Endothelial cell of umbilical vein (primary cell): ENCODE measurements at regions not wholly inside any gene's neighbourhood (a gene's known extent, or its start where the extent isn't known, plus 50 kb on each side); places are given as distances from the start of the nearest gene placed in this dataset.

ENCODE experiments used
- BruUV-seq: library from RNA; stranded (reverse); fragments of 400-500 nt; replicated peaks from 2 replicates; lab custom pipeline; 2021; lab: Mats Ljungman, UMichigan
- CTCF ChIA-PET: fragments of 300-600, 350-600 bp; sonication (Branson Sonifier 250); formaldehyde crosslinking; loops from one replicate; lab custom pipeline; 2021; ENCODE audit warnings: antibody characterized with exemption, inconsistent platforms; lab: Charles Lee
- POLR2A ChIA-PET: fragments of 300-600, 350-600 bp; sonication (Branson Sonifier 250); formaldehyde crosslinking; loops from one replicate; lab custom pipeline; 2021; ENCODE audit warnings: antibody characterized with exemption, inconsistent platforms; lab: Charles Lee
- DNase-seq: peaks from one replicate; pipeline ENCODE4 v3.0.0-alpha.2; 2011; ENCODE audit warnings: low read depth, low spot score
- FAIRE-seq: peaks from 2 replicates; lab custom pipeline; 2011; peaks lifted over from hg19 to GRCh38; lab: Jason Lieb, UNC
- H2AFZ ChIP-seq: 2 replicates; pipeline ENCODE4 v1.6.0; 2012; ENCODE audit warnings: low read depth, low read length, control low read depth, inconsistent platforms
- H3K27ac ChIP-seq: 2 replicates; pipeline ENCODE4 v1.5.1; 2011; ENCODE audit warnings: low read depth, mild to moderate bottlenecking, control low read depth, low read length, moderate library complexity; ENCODE audit not compliant: insufficient read depth
- H3K27me3 ChIP-seq, 2 experiments: 2 replicates each; pipeline versions ENCODE4 v1.6.0 to v1.6.1; 2011; ENCODE audit warnings: low read length in 2 of 2, mixed read lengths in 1 of 2; ENCODE audit not compliant: control insufficient read depth in 2 of 2, insufficient read depth in 2 of 2
- H3K36me3 ChIP-seq, 2 experiments: 2 replicates in 1 of 2; 3 replicates in 1 of 2; pipeline ENCODE4 v1.5.1; 2011; ENCODE audit warnings: low read length in 2 of 2, mild to moderate bottlenecking in 1 of 2, moderate library complexity in 1 of 2; ENCODE audit not compliant: control insufficient read depth in 2 of 2, insufficient read depth in 2 of 2; ENCODE audit errors: extremely low read depth in 1 of 2
- H3K4me1 ChIP-seq: 3 replicates; pipeline ENCODE4 v1.5.1; 2011; ENCODE audit warnings: mild to moderate bottlenecking, low read length; ENCODE audit not compliant: control insufficient read depth, insufficient read depth; ENCODE audit errors: extremely low read depth
- H3K4me2 ChIP-seq: 2 replicates; pipeline ENCODE4 v1.6.1; 2011; ENCODE audit warnings: low read length, control low read depth, mixed read lengths; ENCODE audit not compliant: insufficient read depth
- H3K4me3 ChIP-seq, 3 experiments: fragments of 200-600 bp in 1 of 3; sonication (generic), shearing (Covaris generic) in 1 of 3; replicated peaks in 1 of 3; 2 replicates each; pipeline ENCODE4 v1.5.1; 2011 to 2016; ENCODE audit warnings: control low read depth in 3 of 3, low read length in 3 of 3, mild to moderate bottlenecking in 2 of 3, inconsistent platforms in 1 of 3, low read depth in 1 of 3, moderate library complexity in 1 of 3; ENCODE audit not compliant: insufficient read depth in 1 of 3
- H3K79me2 ChIP-seq: 2 replicates; pipeline ENCODE4 v1.6.0; 2012; ENCODE audit warnings: low read length, inconsistent platforms; ENCODE audit not compliant: control insufficient read depth, insufficient read depth
- H3K9ac ChIP-seq: replicated peaks from 2 replicates; pipeline ENCODE3; 2011; ENCODE audit warnings: low read length, control low read depth; ENCODE audit not compliant: insufficient read depth; ENCODE audit errors: extremely low read depth
- H3K9me1 ChIP-seq: replicated peaks from 3 replicates; pipeline ENCODE4 v1.6.0; 2011; ENCODE audit warnings: mild to moderate bottlenecking, low read length; ENCODE audit not compliant: control insufficient read depth, insufficient read depth; ENCODE audit errors: extremely low read depth
- H3K9me3 ChIP-seq: replicated peaks from 2 replicates; pipeline ENCODE4 v1.5.1; 2012; ENCODE audit warnings: low read length, inconsistent platforms; ENCODE audit not compliant: control insufficient read depth, insufficient read depth
- H4K20me1 ChIP-seq: replicated peaks from 2 replicates; pipeline ENCODE3; 2011; ENCODE audit warnings: mild to moderate bottlenecking, low read length; ENCODE audit not compliant: control insufficient read depth, insufficient read depth; ENCODE audit errors: extremely low read depth
- CTCF ChIP-seq, 2 donors: IDR thresholded peaks; 1 replicate in 1 of 2; 2 replicates in 1 of 2; pipeline ENCODE4 v1.5.1; 2011; ENCODE audit warnings: low read length in 2 of 2, mild to moderate bottlenecking in 2 of 2, moderate library complexity in 2 of 2, control low read depth in 1 of 2, inconsistent platforms in 1 of 2, low read depth in 1 of 2; ENCODE audit not compliant: insufficient read depth in 1 of 2; ENCODE audit errors: extremely low read depth in 1 of 2
- EZH2 ChIP-seq: IDR thresholded peaks from 2 replicates; pipeline ENCODE4 v1.6.1; 2012; ENCODE audit warnings: borderline replicate concordance, low read depth, mild to moderate bottlenecking, moderate library complexity, low read length, inconsistent platforms; ENCODE audit not compliant: severe bottlenecking
- FOS ChIP-seq: IDR thresholded peaks from 2 replicates; pipeline ENCODE4 v1.6.1; 2011; ENCODE audit warnings: mild to moderate bottlenecking, low read length, moderate library complexity, borderline replicate concordance; ENCODE audit not compliant: insufficient read depth
- GATA2 ChIP-seq: IDR thresholded peaks from 2 replicates; pipeline ENCODE4 v1.7.0; 2011; ENCODE audit warnings: low read depth, mild to moderate bottlenecking, moderate library complexity, mixed read lengths, low read length; ENCODE audit not compliant: insufficient read length, insufficient read depth
- JUN ChIP-seq: IDR thresholded peaks from 2 replicates; pipeline ENCODE4 v1.6.1; 2011; ENCODE audit warnings: borderline replicate concordance, low read depth; ENCODE audit not compliant: insufficient read length, insufficient read depth
- MAX ChIP-seq: IDR thresholded peaks from 2 replicates; pipeline ENCODE4 v1.6.1; 2011; ENCODE audit not compliant: insufficient read depth, insufficient read length
- MYC ChIP-seq: IDR thresholded peaks from one replicate; pipeline ENCODE4 v1.6.1; 2011; ENCODE audit warnings: mild to moderate bottlenecking, low read depth, low read length
- POLR2A ChIP-seq: IDR thresholded peaks from 2 replicates; pipeline ENCODE4 v1.6.1; 2012; ENCODE audit warnings: low read depth, mild to moderate bottlenecking, control low read depth, low read length
- POLR2AphosphoS5 ChIP-seq: IDR thresholded peaks from 2 replicates; pipeline ENCODE4 v1.6.1; 2012; ENCODE audit warnings: low read depth, mild to moderate bottlenecking, control low read depth, low read length, moderate library complexity; ENCODE audit not compliant: insufficient read depth
- dilution Hi-C: fragments of 300-500 bp; cut with MboI; formaldehyde crosslinking; loops from one replicate; pipeline ENCODE4 v1.15.0; 2019; ENCODE audit warnings: low sequenced_read_pairs; ENCODE audit not compliant: extremely low pct_ligation_motif_present
- intact Hi-C: fragments of 100-400 bp; cut with micrococcal nuclease; formaldehyde crosslinking; loops from one replicate; pipeline ENCODE4 v1.10.0; 2022

- Histone ChIP-seq H3K9me3 (no peaks in the 10 kb centered on the region), H3K27me3 (peaks cover 0 to 2% of the 10 kb centered on the region in 2 experiments), H3K79me2 (no peaks in the 10 kb centered on the region), H3K4me3 (no peak overlapping the region), H2AFZ (no peak overlapping the region), H3K4me2 (no peak overlapping the region), H3K4me1 (no peaks in the 10 kb centered on the region), H4K20me1 (no peaks in the 10 kb centered on the region), H3K27ac (no peak overlapping the region), H3K9me1 (no peaks in the 10 kb centered on the region), H3K9ac (no peak overlapping the region), H3K36me3 (no peaks in the 10 kb centered on the region)
- DNase-seq (no peak), FAIRE-seq (no peak)
- POLR2A ChIA-PET, result no interaction called here
- intact Hi-C loops, result no loop called here
- TF ChIP-seq EZH2 (no peak), JUN (no peak)
- CTCF ChIA-PET, result interaction anchor here (1.2 to 1.4 kb wide), 2 partner anchors 94 to 181 kb away, joined by 3 to 4 read pairs; no protein-coding TSS in a partner anchor
- no TSS peak for BruUV-seq
- dilution Hi-C loops, result no loop called here
These were observed 283.5 kb upstream of the TANK start for GRCh38 chr2:160876765-160877164.

- H3K27me3 ChIP-seq, result peaks cover 0 to 2% of the 10 kb centered on the region in 2 experiments
- H3K4me3 ChIP-seq, result no peak overlapping the region
- no peak for DNase-seq
- no peak for FAIRE-seq
- ChIA-PET POLR2A (no interaction called here), CTCF (no interaction called here)
- no peak overlapping the region for H3K4me2 ChIP-seq
- H3K79me2 ChIP-seq, result no peaks in the 10 kb centered on the region
- H3K36me3 ChIP-seq, result no peaks in the 10 kb centered on the region
- TF ChIP-seq CTCF (IDR thresholded peaks at IDR 0.05; ENCODE audit: extremely low read depth in 1 of 2, insufficient read depth in 1 of 2, low read depth in 1 of 2, low read length in 2 of 2) (no peak), MYC (no peak), JUN (no peak), POLR2AphosphoS5 (no peak), POLR2A (no peak), EZH2 (no peak), FOS (no peak), MAX (no peak), GATA2 (no peak)
- H3K9ac ChIP-seq, result no peak overlapping the region
- H3K9me1 ChIP-seq, result no peaks in the 10 kb centered on the region
- no peak overlapping the region for H2AFZ ChIP-seq
- H3K27ac ChIP-seq, result no peak overlapping the region
- intact Hi-C loops (no loop called here), dilution Hi-C loops (no loop called here)
- BruUV-seq, result no TSS peak
- no peaks in the 10 kb centered on the region for H3K4me1 ChIP-seq
- no peaks in the 10 kb centered on the region for H3K9me3 ChIP-seq
- H4K20me1 ChIP-seq, result no peaks in the 10 kb centered on the region
These were observed 281.6 kb upstream of the TANK start for GRCh38 chr2:160878618-160879017.
